GM18870 (cell line): ENCODE measurements at regions not wholly inside any gene's neighbourhood (a gene's known extent, or its start where the extent isn't known, plus 50 kb on each side); places are given as distances from the start of the nearest gene placed in this dataset.
"Not testable (repeated sequence)": the region's sequence is repeated elsewhere in the genome, so short reads cannot be mapped to it uniquely, and the experiment has no call there.

Experiments used
- ATAC-seq: cut with Tn5 transposase; IDR thresholded peaks from one replicate; pipeline ENCODE4 v1.9.1; 2021; ENCODE audit warnings: moderate library complexity; ENCODE audit not compliant: unreplicated experiment

GRCh38 chr1:234922987-234923386, 205.7 kb downstream of the TOMM20 start:
- ATAC-seq, result no peak

GRCh38 chr1:234921266-234922062, 207.2 kb downstream of the TOMM20 start:
- ATAC-seq, result no peak

GRCh38 chr1:234920843-234921140, 207.8 kb downstream of the TOMM20 start:
- ATAC-seq, result no peak

GRCh38 chr1:234920136-234920842, 208.3 kb downstream of the TOMM20 start:
- no peak for ATAC-seq

- no peak for ATAC-seq
These were observed 209.5 kb downstream of the TOMM20 start for GRCh38 chr1:234918961-234919761.

- ATAC-seq, result no peak
These were observed 210.3 kb downstream of the TOMM20 start for GRCh38 chr1:234918181-234918841.

GRCh38 chr1:234917495-234918180, 211.0 kb downstream of the TOMM20 start:
- no peak for ATAC-seq

- no peak for ATAC-seq
These were observed 211.8 kb downstream of the TOMM20 start for GRCh38 chr1:234916840-234917239.

- ATAC-seq, result no peak
These were observed 212.5 kb downstream of the TOMM20 start for GRCh38 chr1:234915924-234916675.

GRCh38 chr1:234914606-234915290, 213.9 kb downstream of the TOMM20 start:
- ATAC-seq, result no peak

- ATAC-seq, result no peak
These were observed 214.9 kb downstream of the TOMM20 start for GRCh38 chr1:234913771-234914170.

GRCh38 chr1:234913278-234913649, 215.4 kb downstream of the TOMM20 start:
- ATAC-seq, result no peak

- no peak for ATAC-seq
These were observed 215.9 kb downstream of the TOMM20 start for GRCh38 chr1:234912548-234913277.

GRCh38 chr1:234911787-234912186, 216.8 kb downstream of the TOMM20 start:
- ATAC-seq, result no peak

- not testable (repeated sequence) for ATAC-seq
These were observed 217.5 kb downstream of the TOMM20 start for GRCh38 chr1:234911136-234911535.

- no peak for ATAC-seq
These were observed 218.8 kb downstream of the TOMM20 start for GRCh38 chr1:234909851-234910250.

- no peak for ATAC-seq
These were observed 219.3 kb downstream of the TOMM20 start for GRCh38 chr1:234909307-234909810.

GRCh38 chr1:234908571-234908970, 220.1 kb downstream of the TOMM20 start:
- ATAC-seq, result no peak
